ENCODE measurements at regions not wholly inside any gene's neighbourhood (a gene's known extent, or its start where the extent isn't known, plus 50 kb on each side); places are given as distances from the start of the nearest gene placed in this dataset.

DNA sequence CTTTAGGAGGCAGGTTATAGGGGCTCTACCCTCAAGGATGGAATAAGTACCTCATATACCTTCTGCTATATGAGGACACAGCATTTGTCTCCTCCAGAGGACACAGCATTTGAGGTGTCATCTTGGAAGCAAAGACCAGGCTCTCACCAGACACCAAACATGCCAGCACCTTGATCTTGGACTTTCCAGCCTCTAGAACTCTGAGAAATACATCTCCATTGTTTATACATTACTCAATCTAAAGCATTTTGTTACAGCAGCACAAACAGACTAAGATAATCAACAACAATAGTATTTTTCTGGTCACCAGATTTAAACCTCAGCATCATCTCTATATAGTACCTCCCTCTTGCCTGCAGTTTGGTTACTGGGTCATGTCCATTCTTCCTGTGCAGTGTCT lies 237.5 kb upstream of the KLF3 start:
- H4K91ac ChIP-seq (replicated peaks; ENCODE audit: insufficient read length, low read length): no peak overlapping the region
- no peak for DNase-seq (ENCODE audit: low read depth in 1 of 2, low spot score in 2 of 2)
- no peak overlapping the region for H2AK5ac ChIP-seq (ENCODE audit: low read depth, low read length)
- no peak overlapping the region for H2BK20ac ChIP-seq (ENCODE audit: low read length)
- no peak overlapping the region for H3K4ac ChIP-seq (replicated peaks; ENCODE audit: insufficient read length, low read depth, low read length)
- no peak overlapping the region for H3K56ac ChIP-seq (replicated peaks; ENCODE audit: insufficient read length, low read depth, low read length)
- no peaks in the 10 kb centered on the region for H3K27me3 ChIP-seq (replicated peaks in 1 of 4; ENCODE audit: control insufficient read depth in 3 of 4, extremely low read depth in 1 of 4, insufficient read depth in 3 of 4, low read length in 3 of 4)
- H3K27ac ChIP-seq (ENCODE audit: low read depth, low read length): no peak overlapping the region
- H3K9ac ChIP-seq (replicated peaks in 1 of 4; ENCODE audit: extremely low read depth in 1 of 4, low read depth in 3 of 4, low read length in 3 of 4): no peak overlapping the region
- no peaks in the 10 kb centered on the region for H3K79me1 ChIP-seq (ENCODE audit: low read depth, low read length)
- no peaks in the 10 kb centered on the region for H3K36me3 ChIP-seq (ENCODE audit: control insufficient read depth in 2 of 4, insufficient read depth in 4 of 4, low read length in 3 of 4)
- H3K4me2 ChIP-seq (ENCODE audit: insufficient read depth in 1 of 2, low read depth in 2 of 2, low read length in 2 of 2): no peak overlapping the region
- no peak overlapping the region for H4K5ac ChIP-seq (ENCODE audit: insufficient read length, low read depth, low read length)
- H4K8ac ChIP-seq (ENCODE audit: extremely low read depth, insufficient read depth, low read length): no peak overlapping the region
- no peak overlapping the region for H2BK12ac ChIP-seq (ENCODE audit: low read depth, low read length)
- H3K4me3 ChIP-seq (ENCODE audit: extremely low read depth in 1 of 4, insufficient read depth in 2 of 4, low read depth in 3 of 4, low read length in 4 of 4): no peak overlapping the region
- no peak overlapping the region for H3K14ac ChIP-seq (ENCODE audit: insufficient read length)
- H3K79me2 ChIP-seq (ENCODE audit: control insufficient read depth in 1 of 2, insufficient read depth in 2 of 2, low read length in 2 of 2): no peaks in the 10 kb centered on the region
- no peaks in the 10 kb centered on the region for H4K20me1 ChIP-seq (replicated peaks in 1 of 2; ENCODE audit: control insufficient read depth in 1 of 2, insufficient read depth in 2 of 2, low read length in 2 of 2)
- H2BK5ac ChIP-seq (ENCODE audit: low read depth, low read length): no peak overlapping the region
- FAIRE-seq: no peak
- H3K23me2 ChIP-seq (ENCODE audit: low read depth, low read length): no peaks in the 10 kb centered on the region
- no peaks in the 10 kb centered on the region for H3K9me3 ChIP-seq (ENCODE audit: insufficient read depth in 2 of 2, low read depth in 1 of 2, low read length in 1 of 2)
- H3K23ac ChIP-seq (ENCODE audit: insufficient read length): no peak overlapping the region
- no peak overlapping the region for H3K18ac ChIP-seq (ENCODE audit: extremely low read depth, low read length)
- POLR2A ChIA-PET (ENCODE audit: partially characterized antibody): interaction anchor here (0.6 kb wide), 1 partner anchor 56 kb away, joined by 3 read pairs; no protein-coding TSS in a partner anchor
- CTCF ChIA-PET (ENCODE audit: partially characterized antibody): no interaction called here
- H2BK15ac ChIP-seq (ENCODE audit: low read length): no peak overlapping the region
- H2AFZ ChIP-seq (ENCODE audit: low read length): no peak overlapping the region
- peaks cover 2 to 17% (median 12%) of the 10 kb centered on the region in 4 experiments; a peak in 6 of 7 replicates for H3K4me1 ChIP-seq (replicated peaks in 1 of 4; ENCODE audit: control insufficient read depth in 3 of 4, insufficient read depth in 4 of 4, low read length in 3 of 4)
- H2BK120ac ChIP-seq (replicated peaks; ENCODE audit: low read depth, low read length): no peak overlapping the region
- TF ChIP-seq EZH2 (IDR thresholded peaks at IDR 0.05; ENCODE audit: low read depth, low read length, severe bottlenecking) (no peak), NANOG (IDR thresholded peaks at IDR 0.05; ENCODE audit: insufficient read depth, low read depth, low read length, poor library complexity, severe bottlenecking) (no peak), SIX5 (IDR thresholded peaks at IDR 0.05; ENCODE audit: low read depth, low read length) (no peak), RFX5 (IDR thresholded peaks at IDR 0.05; ENCODE audit: borderline replicate concordance, low read depth, low read length) (no peak), PHF8 (conservative IDR thresholded peaks at IDR 0.05; ENCODE audit: low read depth, low read length) (no peak), POLR2AphosphoS5 (IDR thresholded peaks at IDR 0.05; ENCODE audit: low read depth, low read length) (no peak), SP2 (IDR thresholded peaks at IDR 0.05; ENCODE audit: low read length) (no peak), MAFK (IDR thresholded peaks at IDR 0.05; ENCODE audit: low read depth, low read length) (no peak)
- TF ChIP-seq, protein P1, sequence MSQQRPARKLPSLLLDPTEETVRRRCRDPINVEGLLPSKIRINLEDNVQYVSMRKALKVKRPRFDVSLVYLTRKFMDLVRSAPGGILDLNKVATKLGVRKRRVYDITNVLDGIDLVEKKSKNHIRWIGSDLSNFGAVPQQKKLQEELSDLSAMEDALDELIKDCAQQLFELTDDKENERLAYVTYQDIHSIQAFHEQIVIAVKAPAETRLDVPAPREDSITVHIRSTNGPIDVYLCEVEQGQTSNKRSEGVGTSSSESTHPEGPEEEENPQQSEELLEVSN (IDR thresholded peaks at IDR 0.05): no peak
- TF ChIP-seq, protein P2, sequence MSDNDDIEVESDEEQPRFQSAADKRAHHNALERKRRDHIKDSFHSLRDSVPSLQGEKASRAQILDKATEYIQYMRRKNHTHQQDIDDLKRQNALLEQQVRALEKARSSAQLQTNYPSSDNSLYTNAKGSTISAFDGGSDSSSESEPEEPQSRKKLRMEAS (IDR thresholded peaks at IDR 0.05): no peak
- TF ChIP-seq, protein P3, sequence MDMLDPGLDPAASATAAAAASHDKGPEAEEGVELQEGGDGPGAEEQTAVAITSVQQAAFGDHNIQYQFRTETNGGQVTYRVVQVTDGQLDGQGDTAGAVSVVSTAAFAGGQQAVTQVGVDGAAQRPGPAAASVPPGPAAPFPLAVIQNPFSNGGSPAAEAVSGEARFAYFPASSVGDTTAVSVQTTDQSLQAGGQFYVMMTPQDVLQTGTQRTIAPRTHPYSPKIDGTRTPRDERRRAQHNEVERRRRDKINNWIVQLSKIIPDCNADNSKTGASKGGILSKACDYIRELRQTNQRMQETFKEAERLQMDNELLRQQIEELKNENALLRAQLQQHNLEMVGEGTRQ (IDR thresholded peaks at IDR 0.05; ENCODE audit: low read length): no peak
- TF ChIP-seq, protein P4, sequence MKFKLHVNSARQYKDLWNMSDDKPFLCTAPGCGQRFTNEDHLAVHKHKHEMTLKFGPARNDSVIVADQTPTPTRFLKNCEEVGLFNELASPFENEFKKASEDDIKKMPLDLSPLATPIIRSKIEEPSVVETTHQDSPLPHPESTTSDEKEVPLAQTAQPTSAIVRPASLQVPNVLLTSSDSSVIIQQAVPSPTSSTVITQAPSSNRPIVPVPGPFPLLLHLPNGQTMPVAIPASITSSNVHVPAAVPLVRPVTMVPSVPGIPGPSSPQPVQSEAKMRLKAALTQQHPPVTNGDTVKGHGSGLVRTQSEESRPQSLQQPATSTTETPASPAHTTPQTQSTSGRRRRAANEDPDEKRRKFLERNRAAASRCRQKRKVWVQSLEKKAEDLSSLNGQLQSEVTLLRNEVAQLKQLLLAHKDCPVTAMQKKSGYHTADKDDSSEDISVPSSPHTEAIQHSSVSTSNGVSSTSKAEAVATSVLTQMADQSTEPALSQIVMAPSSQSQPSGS (IDR thresholded peaks at IDR 0.05; ENCODE audit: low read length): no peak
